ENCODE measurements at regions not wholly inside any gene's neighbourhood (a gene's known extent, or its start where the extent isn't known, plus 50 kb on each side); places are given as distances from the start of the nearest gene placed in this dataset.

DNA sequence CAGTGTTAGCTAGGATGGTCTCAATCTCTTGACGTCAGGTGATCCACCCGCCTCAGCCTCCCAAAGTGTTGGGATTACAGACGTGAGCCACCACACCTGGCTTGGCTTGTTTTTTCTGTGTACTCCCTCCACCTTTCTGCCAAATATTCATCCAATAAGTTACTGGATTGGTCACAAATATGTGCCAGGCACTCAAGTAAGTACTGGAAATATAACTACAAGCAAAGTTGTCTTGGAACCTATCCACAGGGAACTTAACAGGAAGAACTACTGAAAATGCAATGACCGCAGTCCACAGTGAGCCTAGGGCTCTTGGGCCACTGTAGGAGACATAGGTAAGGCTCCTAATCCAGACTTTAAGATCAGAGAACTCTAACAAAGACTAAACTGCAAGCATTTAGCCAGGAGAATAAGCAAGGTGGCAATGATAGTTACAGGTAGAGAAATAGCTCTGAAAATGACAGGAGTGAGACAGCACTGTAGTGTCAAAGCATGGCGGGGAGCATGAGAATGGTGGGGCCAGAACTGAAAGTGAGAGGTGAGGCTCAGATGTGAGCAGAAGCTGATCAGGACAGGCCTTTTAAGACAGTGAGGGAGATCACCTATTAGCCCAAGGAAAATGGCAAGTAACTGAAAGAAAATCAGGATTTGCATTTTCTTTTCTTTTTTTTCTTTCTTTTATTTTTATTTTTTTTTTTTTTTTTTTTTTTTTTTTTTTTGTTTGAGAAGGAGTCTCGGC lies 252.1 kb downstream of the RBM43 start:
- Histone ChIP-seq H2AFZ (ENCODE audit: low read length) (no peak overlapping the region), H4K20me1 (ENCODE audit: insufficient read depth, low read length) (no peaks in the 10 kb centered on the region), H3K27me3 (ENCODE audit: insufficient read depth, low read length) (no peaks in the 10 kb centered on the region), H3K4me3 (ENCODE audit: insufficient read depth, low read length) (no peak overlapping the region), H3K79me2 (ENCODE audit: insufficient read depth, low read length) (no peaks in the 10 kb centered on the region), H3K4me1 (ENCODE audit: insufficient read depth, low read length) (no peaks in the 10 kb centered on the region), H3K4me2 (ENCODE audit: insufficient read depth, low read length) (no peak overlapping the region), H3K36me3 (ENCODE audit: insufficient read depth, low read length) (no peaks in the 10 kb centered on the region), H3K9me3 (ENCODE audit: low read depth, low read length) (no peaks in the 10 kb centered on the region), H3K27ac (ENCODE audit: low read depth, low read length) (no peak overlapping the region)
- no peak for DNase-seq (ENCODE audit: insufficient read length, low spot score, missing footprints)
- TF ChIP-seq, protein P1, sequence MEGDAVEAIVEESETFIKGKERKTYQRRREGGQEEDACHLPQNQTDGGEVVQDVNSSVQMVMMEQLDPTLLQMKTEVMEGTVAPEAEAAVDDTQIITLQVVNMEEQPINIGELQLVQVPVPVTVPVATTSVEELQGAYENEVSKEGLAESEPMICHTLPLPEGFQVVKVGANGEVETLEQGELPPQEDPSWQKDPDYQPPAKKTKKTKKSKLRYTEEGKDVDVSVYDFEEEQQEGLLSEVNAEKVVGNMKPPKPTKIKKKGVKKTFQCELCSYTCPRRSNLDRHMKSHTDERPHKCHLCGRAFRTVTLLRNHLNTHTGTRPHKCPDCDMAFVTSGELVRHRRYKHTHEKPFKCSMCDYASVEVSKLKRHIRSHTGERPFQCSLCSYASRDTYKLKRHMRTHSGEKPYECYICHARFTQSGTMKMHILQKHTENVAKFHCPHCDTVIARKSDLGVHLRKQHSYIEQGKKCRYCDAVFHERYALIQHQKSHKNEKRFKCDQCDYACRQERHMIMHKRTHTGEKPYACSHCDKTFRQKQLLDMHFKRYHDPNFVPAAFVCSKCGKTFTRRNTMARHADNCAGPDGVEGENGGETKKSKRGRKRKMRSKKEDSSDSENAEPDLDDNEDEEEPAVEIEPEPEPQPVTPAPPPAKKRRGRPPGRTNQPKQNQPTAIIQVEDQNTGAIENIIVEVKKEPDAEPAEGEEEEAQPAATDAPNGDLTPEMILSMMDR (IDR thresholded peaks at IDR 0.05; ENCODE audit: extremely low read depth, low read depth, low read length), result no peak

DNA sequence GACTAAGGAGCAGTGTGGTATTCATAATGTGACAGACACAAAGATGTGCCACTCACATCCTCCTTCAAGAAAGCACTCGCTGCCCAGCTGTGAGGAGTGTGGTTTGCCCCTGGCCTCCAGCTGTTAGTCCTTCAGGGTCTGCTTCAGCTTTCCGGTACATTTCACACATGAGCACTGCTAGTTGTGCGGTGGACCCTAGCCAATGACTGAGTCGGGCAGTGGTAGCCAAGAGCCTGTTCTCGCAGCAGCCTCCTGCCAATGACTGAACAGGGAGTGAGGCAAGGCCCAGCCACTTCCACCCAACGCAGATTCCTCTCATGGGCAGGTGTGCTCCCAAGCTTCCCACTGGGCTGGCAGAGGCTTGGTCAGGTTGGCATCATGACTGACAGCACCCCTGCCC lies 254.3 kb downstream of the RBM43 start:
- Histone ChIP-seq H2AFZ (ENCODE audit: low read length) (no peak overlapping the region), H3K27ac (ENCODE audit: low read depth, low read length) (no peak overlapping the region), H3K27me3 (ENCODE audit: insufficient read depth, low read length) (no peaks in the 10 kb centered on the region), H4K20me1 (ENCODE audit: insufficient read depth, low read length) (no peaks in the 10 kb centered on the region), H3K4me1 (ENCODE audit: insufficient read depth, low read length) (no peaks in the 10 kb centered on the region), H3K4me3 (ENCODE audit: insufficient read depth, low read length) (no peak overlapping the region), H3K79me2 (ENCODE audit: insufficient read depth, low read length) (no peaks in the 10 kb centered on the region), H3K4me2 (ENCODE audit: insufficient read depth, low read length) (no peak overlapping the region), H3K9me3 (ENCODE audit: low read depth, low read length) (no peaks in the 10 kb centered on the region), H3K36me3 (ENCODE audit: insufficient read depth, low read length) (no peaks in the 10 kb centered on the region)
- DNase-seq (ENCODE audit: insufficient read length, low spot score, missing footprints), result no peak
- TF ChIP-seq, protein P1 (IDR thresholded peaks at IDR 0.05; ENCODE audit: extremely low read depth, low read depth, low read length), result no peak

DNA sequence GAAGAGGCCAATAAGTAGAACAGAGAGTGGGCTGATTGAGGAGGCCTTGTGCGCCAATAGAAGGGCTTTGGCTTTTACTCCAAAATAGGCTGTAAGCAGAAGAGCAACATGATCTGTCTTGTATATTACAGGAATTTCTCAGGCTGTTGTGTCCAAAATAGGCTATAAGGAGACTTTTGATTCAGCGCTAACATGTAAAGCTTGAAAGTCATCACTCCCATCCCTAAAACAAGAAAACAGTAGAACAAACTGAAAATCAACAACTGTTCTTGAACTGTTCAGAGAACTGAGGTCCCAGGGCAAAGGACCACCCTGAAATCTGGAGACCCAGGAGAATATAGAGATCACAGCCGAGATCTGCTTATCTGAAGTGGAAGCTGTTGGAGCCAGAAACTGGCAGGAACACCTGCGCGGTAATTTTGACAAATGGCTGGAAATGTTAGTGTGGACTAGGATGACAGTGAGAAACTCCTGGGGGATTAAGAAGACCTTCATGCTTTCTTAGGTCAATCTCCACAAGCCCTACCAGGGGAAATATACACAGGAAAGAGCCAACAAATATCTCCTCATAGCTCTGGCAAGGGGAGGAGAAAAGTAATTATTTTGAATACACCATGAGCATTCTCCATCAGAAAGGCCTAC lies 258.6 kb downstream of the RBM43 start:
- Histone ChIP-seq H3K4me3 (ENCODE audit: insufficient read depth, low read length) (no peak overlapping the region), H3K9me3 (ENCODE audit: low read depth, low read length) (no peaks in the 10 kb centered on the region), H3K79me2 (ENCODE audit: insufficient read depth, low read length) (no peaks in the 10 kb centered on the region), H2AFZ (ENCODE audit: low read length) (no peak overlapping the region), H4K20me1 (ENCODE audit: insufficient read depth, low read length) (no peaks in the 10 kb centered on the region), H3K36me3 (ENCODE audit: insufficient read depth, low read length) (no peaks in the 10 kb centered on the region), H3K27me3 (ENCODE audit: insufficient read depth, low read length) (no peaks in the 10 kb centered on the region), H3K4me1 (ENCODE audit: insufficient read depth, low read length) (peaks cover 1% of the 10 kb centered on the region), H3K4me2 (ENCODE audit: insufficient read depth, low read length) (no peak overlapping the region), H3K27ac (ENCODE audit: low read depth, low read length) (no peak overlapping the region)
- TF ChIP-seq, protein P1 (IDR thresholded peaks at IDR 0.05; ENCODE audit: extremely low read depth, low read depth, low read length), result no peak
- no peak for DNase-seq (ENCODE audit: insufficient read length, low spot score, missing footprints)

DNA sequence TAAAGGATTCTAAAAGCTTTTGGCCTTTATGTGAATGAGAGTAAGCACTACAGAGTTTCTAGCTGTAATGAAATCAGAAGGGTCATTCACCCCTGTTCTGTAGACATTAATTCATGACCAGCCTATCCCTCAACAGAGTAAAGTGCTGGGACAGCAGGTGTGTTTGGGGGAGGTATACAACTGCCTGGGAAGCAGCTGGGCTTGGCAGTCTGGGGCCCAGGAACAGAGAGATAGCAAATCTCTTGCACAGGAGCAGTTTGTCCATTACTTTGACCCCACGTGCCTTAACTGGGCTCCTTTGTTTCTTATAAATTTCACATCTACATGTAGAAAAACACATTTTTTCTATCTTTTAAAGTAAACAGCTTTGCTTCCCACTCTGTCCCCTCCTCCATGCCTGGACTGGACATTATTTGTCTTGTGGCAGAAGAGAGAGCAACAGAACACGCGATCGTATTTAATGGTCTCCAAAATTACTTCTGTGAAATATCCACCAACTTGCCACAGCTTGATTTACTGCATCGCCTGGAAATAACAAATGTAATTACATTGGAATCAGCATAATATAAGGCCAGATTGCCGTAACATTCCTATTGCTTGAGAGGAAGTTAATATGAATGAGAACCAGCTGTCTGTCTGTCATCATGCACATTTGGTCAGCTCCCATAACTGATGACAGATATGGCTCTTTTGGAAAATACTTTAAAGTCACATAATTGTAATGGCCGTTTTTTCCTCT lies 263.8 kb downstream of the RBM43 start:
- H3K4me1 ChIP-seq (ENCODE audit: insufficient read depth, low read length), result peaks cover 6% of the 10 kb centered on the region
- no peaks in the 10 kb centered on the region for H3K36me3 ChIP-seq (ENCODE audit: insufficient read depth, low read length)
- H3K27me3 ChIP-seq (ENCODE audit: insufficient read depth, low read length), result no peaks in the 10 kb centered on the region
- H3K79me2 ChIP-seq (ENCODE audit: insufficient read depth, low read length), result no peaks in the 10 kb centered on the region
- no peaks in the 10 kb centered on the region for H3K9me3 ChIP-seq (ENCODE audit: low read depth, low read length)
- no peaks in the 10 kb centered on the region for H4K20me1 ChIP-seq (ENCODE audit: insufficient read depth, low read length)
- TF ChIP-seq, protein P1 (IDR thresholded peaks at IDR 0.05; ENCODE audit: extremely low read depth, low read depth, low read length), result no peak
- H2AFZ ChIP-seq (ENCODE audit: low read length), result peak overlapping the region; percentile 67
- DNase-seq (ENCODE audit: insufficient read length, low spot score, missing footprints), result no peak
- H3K27ac ChIP-seq (ENCODE audit: low read depth, low read length), result no peak overlapping the region
- H3K4me3 ChIP-seq (ENCODE audit: insufficient read depth, low read length), result no peak overlapping the region
- peak overlapping the region; percentile 5 for H3K4me2 ChIP-seq (ENCODE audit: insufficient read depth, low read length)

Data from osteoblast (primary cell).